MM.1S (cell line): ENCODE measurements at regions not wholly inside any gene's neighbourhood (a gene's known extent, or its start where the extent isn't known, plus 50 kb on each side); places are given as distances from the start of the nearest gene placed in this dataset.
"Not testable (repeated sequence)": the region's sequence is repeated elsewhere in the genome, so short reads cannot be mapped to it uniquely, and the experiment has no call there.

Experiments used
- DNase-seq: peaks from one replicate; pipeline ENCODE4 v3.0.0-alpha.2; 2015
- H2AFZ ChIP-seq: fragments of 300-600 bp; sonication (generic); 2 replicates; pipeline ENCODE4 v1.6.0; 2016; ENCODE audit warnings: antibody characterized with exemption, low read length
- H3F3A ChIP-seq: fragments of 300-600 bp; sonication (generic); 2 replicates; pipeline ENCODE4 v1.6.1; 2016; ENCODE audit warnings: mild to moderate bottlenecking, antibody characterized with exemption, low read length, moderate library complexity, mixed read lengths; ENCODE audit not compliant: insufficient read depth
- H3K27ac ChIP-seq: fragments of 300-600 bp; sonication (generic); 2 replicates; pipeline ENCODE4 v1.5.1; 2016; ENCODE audit warnings: mild to moderate bottlenecking, low read length
- H3K27me3 ChIP-seq: fragments of 300-600 bp; sonication (generic); replicated peaks from 2 replicates; pipeline ENCODE4 v1.6.0; 2016; ENCODE audit warnings: low read length; ENCODE audit not compliant: insufficient read depth
- H3K36me3 ChIP-seq: fragments of 300-600 bp; sonication (generic); replicated peaks from 2 replicates; pipeline ENCODE4 v1.6.1; 2016; ENCODE audit warnings: mild to moderate bottlenecking, low read length, mixed read lengths; ENCODE audit not compliant: insufficient read depth
- H3K4me1 ChIP-seq: fragments of 300-600 bp; sonication (generic); 2 replicates; pipeline ENCODE4 v1.6.1; 2016; ENCODE audit warnings: low read length, mixed read lengths
- H3K4me2 ChIP-seq: fragments of 300-600 bp; sonication (generic); 2 replicates; pipeline ENCODE4 v1.6.0; 2016; ENCODE audit warnings: low read depth, low read length
- H3K4me3 ChIP-seq: fragments of 300-600 bp; sonication (generic); 2 replicates; pipeline ENCODE4 v1.5.1; 2016; ENCODE audit warnings: low read length, mixed read lengths
- H3K79me2 ChIP-seq: fragments of 300-600 bp; sonication (generic); 2 replicates; pipeline ENCODE4 v1.6.1; 2016; ENCODE audit warnings: mixed run types, low read length, mixed read lengths
- H3K9ac ChIP-seq: fragments of 300-600 bp; sonication (generic); 2 replicates; pipeline ENCODE4 v1.6.1; 2016; ENCODE audit warnings: low read length, mixed read lengths
- H3K9me2 ChIP-seq: fragments of 300-600 bp; sonication (generic); replicated peaks from 2 replicates; pipeline ENCODE4 v1.6.1; 2016; ENCODE audit warnings: mild to moderate bottlenecking, low read length, mixed read lengths; ENCODE audit not compliant: insufficient read depth
- H3K9me3 ChIP-seq: fragments of 300-600 bp; sonication (generic); replicated peaks from 2 replicates; pipeline ENCODE4 v1.6.1; 2016; ENCODE audit warnings: mild to moderate bottlenecking, low read length, mixed read lengths; ENCODE audit not compliant: insufficient read depth
- H4K20me1 ChIP-seq: fragments of 300-600 bp; sonication (generic); 2 replicates; pipeline ENCODE4 v1.6.1; 2016; ENCODE audit warnings: mild to moderate bottlenecking, low read length, moderate library complexity, mixed read lengths; ENCODE audit not compliant: insufficient read depth
- CTCF ChIP-seq: fragments of 300-600 bp; sonication (generic); IDR thresholded peaks from 2 replicates; pipeline ENCODE4 v1.5.1; 2016; ENCODE audit warnings: antibody characterized with exemption, low read length, mixed read lengths
- EZH2 ChIP-seq: fragments of 300-600 bp; sonication (generic); optimal IDR thresholded peaks from 2 replicates; pipeline ENCODE3; 2017; ENCODE audit warnings: low read depth, mild to moderate bottlenecking, antibody characterized with exemption, low read length, mixed read lengths
- EZH2phosphoT487 ChIP-seq: fragments of 300-600 bp; sonication (generic); IDR thresholded peaks from 2 replicates; pipeline ENCODE4 v1.6.1; 2018; ENCODE audit warnings: antibody characterized with exemption, low read length

GRCh38 chr3:194054540-194054939 lies 81.4 kb upstream of the HES1 start:
- Histone ChIP-seq H3K4me1 (peaks cover 5% of the 10 kb centered on the region), H3K4me2 (no peak overlapping the region), H3K9ac (no peak overlapping the region), H3K79me2 (no peaks in the 10 kb centered on the region), H2AFZ (no peak overlapping the region), H3K27me3 (no peaks in the 10 kb centered on the region), H3K9me2 (no peaks in the 10 kb centered on the region), H4K20me1 (no peaks in the 10 kb centered on the region), H3K27ac (no peak overlapping the region), H3K36me3 (no peaks in the 10 kb centered on the region), H3K9me3 (no peaks in the 10 kb centered on the region), H3F3A (peaks cover 5% of the 10 kb centered on the region; the same call in 1 of the 2 replicates), H3K4me3 (no peak overlapping the region)
- TF ChIP-seq CTCF: no peak
- no peak for TF ChIP-seq EZH2
- no peak for TF ChIP-seq EZH2phosphoT487
- DNase-seq: no peak

GRCh38 chr3:194054961-194055360 lies 81.0 kb upstream of the HES1 start:
- H3K4me3 ChIP-seq: no peak overlapping the region
- H2AFZ ChIP-seq: no peak overlapping the region
- peaks cover 5% of the 10 kb centered on the region; the same call in 1 of the 2 replicates for H3F3A ChIP-seq
- no peak overlapping the region for H3K4me2 ChIP-seq
- H3K27me3 ChIP-seq: no peaks in the 10 kb centered on the region
- DNase-seq: no peak
- no peak for TF ChIP-seq CTCF
- TF ChIP-seq EZH2phosphoT487: no peak
- peaks cover 5% of the 10 kb centered on the region for H3K4me1 ChIP-seq
- H3K9ac ChIP-seq: no peak overlapping the region
- H3K9me2 ChIP-seq: no peaks in the 10 kb centered on the region
- no peaks in the 10 kb centered on the region for H3K79me2 ChIP-seq
- H3K36me3 ChIP-seq: no peaks in the 10 kb centered on the region
- H4K20me1 ChIP-seq: no peaks in the 10 kb centered on the region
- no peaks in the 10 kb centered on the region for H3K9me3 ChIP-seq
- no peak overlapping the region for H3K27ac ChIP-seq

- not testable (repeated sequence) for H3K27ac ChIP-seq, H3K9me2 ChIP-seq, H3F3A ChIP-seq, DNase-seq, H3K9me3 ChIP-seq, H3K27me3 ChIP-seq, H3K79me2 ChIP-seq, H4K20me1 ChIP-seq, H3K4me2 ChIP-seq, H3K4me3 ChIP-seq, H3K4me1 ChIP-seq, H2AFZ ChIP-seq, H3K36me3 ChIP-seq, H3K9ac ChIP-seq
Measured at GRCh38 chr3:194056323-194056722, 79.6 kb upstream of the HES1 start.

- DNase-seq: no peak
- H3K9me3 ChIP-seq: no peaks in the 10 kb centered on the region
- H3K4me3 ChIP-seq: no peak overlapping the region
- no peak overlapping the region for H3K4me2 ChIP-seq
- H3K9me2 ChIP-seq: no peaks in the 10 kb centered on the region
- no peak for TF ChIP-seq EZH2
- TF ChIP-seq EZH2phosphoT487: no peak
- TF ChIP-seq CTCF: no peak
- H3K27me3 ChIP-seq: no peaks in the 10 kb centered on the region
- H3K9ac ChIP-seq: no peak overlapping the region
- H3K79me2 ChIP-seq: no peaks in the 10 kb centered on the region
- no peak overlapping the region for H2AFZ ChIP-seq
- H3K4me1 ChIP-seq: peaks cover 5% of the 10 kb centered on the region
- no peaks in the 10 kb centered on the region for H3K36me3 ChIP-seq
- no peak overlapping the region for H3K27ac ChIP-seq
- H4K20me1 ChIP-seq: no peaks in the 10 kb centered on the region
- H3F3A ChIP-seq: peaks cover 5% of the 10 kb centered on the region; the same call in 1 of the 2 replicates
Measured at GRCh38 chr3:194056731-194057415, 79.1 kb upstream of the HES1 start.
